GM21529 (cell line): ENCODE measurements at regions not wholly inside any gene's neighbourhood (a gene's known extent, or its start where the extent isn't known, plus 50 kb on each side); places are given as distances from the start of the nearest gene placed in this dataset.

ENCODE experiments used
- ATAC-seq: cut with Tn5 transposase; IDR thresholded peaks from one replicate; pipeline ENCODE4 v1.9.1; 2021; ENCODE audit not compliant: unreplicated experiment

DNA sequence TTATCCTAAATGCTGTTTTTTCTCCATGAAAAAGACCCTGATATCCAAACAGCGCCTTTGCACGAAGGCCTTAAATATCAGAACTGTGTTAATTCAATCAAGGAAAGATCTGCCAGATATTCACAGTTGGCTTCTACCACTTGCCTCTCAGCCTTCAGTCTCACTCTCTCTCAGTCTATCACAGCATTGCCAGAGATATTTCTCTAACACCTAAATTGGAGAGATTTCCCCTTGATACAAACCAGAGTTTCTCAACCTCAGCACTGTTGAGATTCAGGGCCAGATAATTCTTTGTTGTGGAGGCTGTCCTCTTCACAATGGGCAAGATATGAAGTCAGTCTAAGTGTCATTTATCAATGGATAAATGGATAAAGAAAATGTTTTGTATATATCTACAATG is 454.1 kb upstream of the MAF start:
- ATAC-seq = no peak

DNA sequence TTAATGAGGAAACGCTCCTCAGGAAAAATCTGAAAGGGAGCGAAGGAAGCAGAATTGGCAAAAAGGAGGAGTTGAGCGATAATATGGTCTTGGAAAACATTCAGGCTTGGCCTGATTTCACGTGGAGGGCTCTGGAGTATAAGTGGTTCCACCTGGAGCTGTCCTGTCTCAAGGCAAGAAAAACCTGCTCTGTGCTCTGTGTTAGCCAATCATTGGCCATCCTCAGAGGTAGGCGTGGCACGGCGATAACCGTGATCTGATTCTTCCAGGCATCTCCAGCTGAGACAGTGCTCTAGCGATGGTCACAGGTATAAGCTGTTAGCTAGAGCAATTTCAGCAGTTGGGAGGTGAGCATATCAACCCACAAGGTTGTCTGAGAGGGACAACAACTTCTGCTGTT is 450.5 kb upstream of the MAF start:
- ATAC-seq = no peak

- no peak for ATAC-seq
Observed at GRCh38 chr16:80048250-80048649, 447.7 kb upstream of the MAF start.

GRCh38 chr16:80047842-80048241 is 447.3 kb upstream of the MAF start:
- no peak for ATAC-seq

- ATAC-seq = no peak
Observed at GRCh38 chr16:80046848-80047247, 446.3 kb upstream of the MAF start.

- ATAC-seq = no peak
Observed at GRCh38 chr16:80046261-80046660, 445.7 kb upstream of the MAF start.

DNA sequence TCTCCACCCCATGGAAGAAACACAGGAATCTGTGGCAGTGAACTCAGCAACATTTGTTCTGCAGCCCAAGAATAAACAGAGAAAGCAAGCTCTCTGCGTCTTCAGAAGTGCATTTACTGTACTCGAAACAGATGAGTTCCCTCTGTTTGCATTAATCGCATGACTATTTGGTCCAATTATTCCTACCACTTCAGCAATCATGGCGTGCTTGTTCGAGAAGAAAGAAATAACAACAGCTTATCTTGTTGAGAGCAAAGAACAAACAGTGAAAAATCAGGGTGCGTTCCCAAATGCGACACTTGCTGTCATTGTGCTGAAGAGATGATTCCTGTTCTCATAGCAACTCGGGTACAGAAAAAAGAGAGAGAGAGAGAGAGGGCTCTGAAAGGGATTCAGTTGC is 445.3 kb upstream of the MAF start:
- ATAC-seq = no peak

GRCh38 chr16:80041410-80041809 is 440.9 kb upstream of the MAF start:
- no peak for ATAC-seq

GRCh38 chr16:80040814-80041213 is 440.3 kb upstream of the MAF start:
- no peak for ATAC-seq

DNA sequence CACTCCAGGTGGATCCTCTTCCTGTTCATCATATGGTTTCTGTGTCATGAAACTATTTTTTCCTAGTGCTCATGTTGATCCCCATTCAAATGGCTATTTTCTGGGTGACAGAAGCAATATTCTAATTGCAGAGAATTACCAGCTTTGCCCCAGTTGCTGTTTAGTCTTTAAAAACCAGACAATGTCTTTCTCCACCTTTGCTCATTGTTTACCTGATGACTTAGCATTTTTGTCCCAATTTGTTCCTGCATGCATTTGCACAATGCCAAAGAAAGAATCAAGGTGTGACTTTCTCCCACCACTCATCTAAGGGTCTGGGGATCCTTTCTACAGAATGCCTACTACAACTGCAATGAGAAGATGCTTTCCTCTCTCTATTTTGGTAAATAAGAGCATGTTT is 439.9 kb upstream of the MAF start:
- ATAC-seq = no peak

DNA sequence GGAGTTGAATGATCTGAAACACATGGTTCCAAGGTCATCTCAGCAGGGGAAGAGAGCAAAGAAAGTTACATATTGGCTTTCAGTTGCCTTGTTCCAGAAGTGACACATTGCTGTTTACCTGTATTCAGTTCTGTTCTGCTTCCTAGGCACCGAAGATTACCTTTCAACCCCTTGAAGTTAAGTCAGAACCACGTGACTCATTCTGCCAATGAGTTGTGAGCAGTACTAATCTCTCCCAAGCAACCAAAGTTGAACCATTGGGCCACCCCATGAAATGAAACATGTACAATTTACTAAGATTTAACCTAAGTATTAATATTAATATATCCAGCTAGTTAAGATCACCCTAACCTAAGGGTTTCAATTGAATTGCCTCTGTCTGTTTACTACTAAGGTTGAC is 439.2 kb upstream of the MAF start:
- no peak for ATAC-seq

GRCh38 chr16:80038566-80038965 is 438.0 kb upstream of the MAF start:
- ATAC-seq = no peak

DNA sequence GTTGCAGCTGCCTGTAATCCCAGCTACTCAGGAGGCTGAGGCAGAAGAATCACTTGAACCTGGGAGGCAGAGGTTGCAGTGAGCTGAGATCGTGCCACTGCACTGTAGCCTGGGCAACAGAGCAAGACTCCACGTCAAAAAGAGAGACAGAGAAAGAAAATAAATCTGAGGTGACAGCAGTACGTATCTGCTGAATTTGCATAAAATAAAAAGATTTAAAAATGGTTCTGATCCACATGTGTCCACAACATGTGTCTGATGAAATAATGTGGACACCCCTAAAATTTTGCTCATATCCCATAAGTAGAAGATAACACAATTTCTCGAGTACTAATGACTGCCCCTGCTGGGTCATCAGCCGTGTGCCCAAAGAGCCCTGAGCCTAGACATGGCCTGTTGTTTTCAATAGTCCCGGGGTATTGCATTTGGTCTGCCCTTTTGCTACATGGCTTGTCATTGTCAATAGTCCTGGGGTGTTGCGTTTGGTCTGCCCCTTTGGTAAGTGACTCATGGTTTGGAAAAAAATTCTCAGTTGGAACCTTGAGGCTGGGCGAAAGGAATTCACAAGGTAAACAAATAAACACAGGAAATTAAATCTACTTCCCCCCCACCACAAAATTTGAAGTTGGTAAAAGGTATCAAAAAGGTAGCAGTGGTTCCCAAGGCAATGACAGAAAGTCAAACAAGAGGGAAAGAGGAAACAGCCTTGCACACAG is 434.6 kb upstream of the MAF start:
- ATAC-seq = no peak

- ATAC-seq = no peak
Observed at GRCh38 chr16:80034469-80034826, 433.9 kb upstream of the MAF start.

GRCh38 chr16:80033783-80034468 is 433.4 kb upstream of the MAF start:
- no peak for ATAC-seq

- no peak for ATAC-seq
Observed at GRCh38 chr16:80029761-80030481, 429.4 kb upstream of the MAF start.

DNA sequence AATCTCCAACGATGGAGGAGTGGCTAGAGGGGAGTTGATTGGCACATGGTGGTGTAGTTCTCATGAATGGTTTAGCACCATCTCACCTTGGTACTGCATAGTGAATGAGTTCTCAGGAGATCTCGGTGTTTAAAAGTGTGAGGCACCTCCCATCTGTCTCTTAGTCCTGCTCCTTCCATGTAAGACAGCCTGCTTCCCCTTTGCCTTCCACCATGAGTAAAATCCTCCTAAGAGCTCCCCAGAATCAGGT is 428.8 kb upstream of the MAF start:
- ATAC-seq = no peak

GRCh38 chr16:80028581-80029380 is 428.2 kb upstream of the MAF start:
- no peak for ATAC-seq

DNA sequence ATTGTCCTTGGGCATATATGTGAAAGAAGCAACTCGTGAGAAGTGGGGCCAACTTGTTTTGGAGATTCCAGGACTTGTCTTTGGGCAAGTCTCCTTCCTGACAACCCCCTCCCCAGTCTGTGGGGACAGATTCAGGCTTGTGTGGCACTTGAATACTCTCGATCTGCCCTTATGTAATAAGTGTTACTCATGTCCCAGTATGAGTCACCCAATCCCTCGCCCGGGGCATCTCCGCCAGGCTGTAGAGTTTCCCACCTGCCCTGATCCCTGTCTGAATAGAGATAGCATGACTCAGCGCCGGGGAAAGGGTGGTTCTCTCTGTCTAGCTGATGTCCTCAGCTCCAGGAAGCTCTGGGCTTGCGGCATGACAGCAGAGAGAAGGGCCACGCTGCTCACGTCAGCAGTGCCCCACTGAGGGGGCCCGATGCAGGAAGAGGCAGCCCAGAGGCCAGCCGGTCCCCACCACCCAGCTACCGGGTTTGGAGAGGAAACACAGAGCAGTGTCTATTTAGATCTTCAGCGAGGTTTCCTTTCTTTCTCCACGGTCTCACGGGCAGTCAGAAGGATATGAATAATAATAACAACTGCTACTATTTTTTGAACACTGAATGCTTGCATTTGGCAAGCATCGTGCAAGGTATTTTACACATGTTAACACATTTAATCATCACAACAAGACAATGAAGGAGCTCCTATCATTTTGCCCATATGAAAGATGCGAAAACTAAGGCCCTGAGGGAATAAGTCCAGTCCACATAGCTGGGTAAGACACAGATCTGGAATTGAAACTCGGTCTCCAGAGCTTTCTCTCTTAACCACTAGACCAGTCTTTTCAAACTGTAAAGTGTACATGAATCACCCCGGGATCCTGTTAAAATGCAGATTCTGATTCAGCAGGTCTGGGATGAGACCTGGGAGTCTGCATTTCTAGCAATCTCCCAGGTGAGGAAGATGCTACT is 426.7 kb upstream of the MAF start:
- peak; percentile 84 for ATAC-seq

DNA sequence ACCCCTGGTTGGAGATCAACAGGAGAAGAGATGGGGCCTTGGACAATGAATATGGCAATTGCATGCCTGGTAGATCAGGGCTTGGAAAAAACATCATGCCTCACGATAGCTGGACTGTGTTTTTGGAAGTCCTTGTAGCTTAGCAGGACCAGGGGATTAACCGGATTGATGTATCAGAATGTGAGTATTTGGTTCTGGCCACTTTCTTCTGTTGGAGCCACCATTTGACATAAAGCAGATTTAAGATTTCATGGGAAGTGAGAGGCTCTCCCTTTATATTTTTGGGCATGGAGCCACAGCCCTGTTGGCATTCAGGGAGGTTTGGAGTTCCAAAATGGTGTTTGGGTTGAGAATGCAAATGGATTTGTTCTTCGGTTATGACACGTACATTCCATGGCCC is 424.7 kb upstream of the MAF start:
- ATAC-seq = no peak

GRCh38 chr16:80024443-80024842 is 423.9 kb upstream of the MAF start:
- no peak for ATAC-seq
